Tibial nerve (tissue), 4 donors: ENCODE measurements at regions not wholly inside any gene's neighbourhood (a gene's known extent, or its start where the extent isn't known, plus 50 kb on each side); places are given as distances from the start of the nearest gene placed in this dataset.

ENCODE experiments used
- DNase-seq, 2 donors: peaks; one replicate each; pipeline ENCODE4 v3.0.0-alpha.2; 2019; ENCODE audit warnings: low spot score in 2 of 2
- H3K27ac ChIP-seq, 4 donors: fragments of 200-600 bp; sonication (generic) in 3 of 4; one replicate each; pipeline ENCODE4 v1.5.1; 2017 to 2019; ENCODE audit warnings: mild to moderate bottlenecking in 1 of 4
- H3K27me3 ChIP-seq, 2 donors: fragments of 200-600 bp; sonication (generic) in 1 of 2; one replicate each; pipeline versions ENCODE4 v1.5.1 to v1.6.0; 2017 to 2019
- H3K36me3 ChIP-seq, 3 donors: fragments of 200-600 bp; sonication (generic); one replicate each; pipeline ENCODE4 v1.5.1; 2018 to 2019
- H3K4me1 ChIP-seq, 4 donors: fragments of 200-600 bp; sonication (generic) in 3 of 4; one replicate each; pipeline ENCODE4 v1.5.1; 2017 to 2019
- H3K4me3 ChIP-seq, 4 donors: fragments of 200-600 bp; sonication (generic) in 3 of 4; one replicate each; pipeline ENCODE4 v1.5.1; 2017 to 2019; ENCODE audit warnings: mild to moderate bottlenecking in 1 of 4, moderate library complexity in 1 of 4
- H3K9me3 ChIP-seq, 4 donors: fragments of 200-600 bp; sonication (generic) in 3 of 4; one replicate each; pipeline ENCODE4 v1.5.1; 2017 to 2019
- EP300 ChIP-seq, 2 donors: sonication (generic); formaldehyde crosslinking; IDR thresholded peaks; one replicate each; pipeline ENCODE4 v1.6.1; 2017; ENCODE audit warnings: antibody characterized with exemption in 2 of 2, mild to moderate bottlenecking in 1 of 2
- POLR2A ChIP-seq, 2 donors: fragments of 450-650 bp; IDR thresholded peaks; one replicate each; pipeline ENCODE4 v1.6.1; 2017; ENCODE audit warnings: antibody characterized with exemption in 2 of 2, mild to moderate bottlenecking in 2 of 2, moderate library complexity in 2 of 2
- WGBS, 2 donors: methylation state at CpG; one replicate each; pipeline ENCODE4 v1.1.5; 2018; 5-methylcytosine and 5-hydroxymethylcytosine counted together
- TF ChIP-seq, protein P1 (sequence below), 5 experiments: fragments of 200-600 bp in 3 of 5; fragments of 450-650 bp in 2 of 5; sonication (generic) in 3 of 5; IDR thresholded peaks; one replicate each; pipeline ENCODE4 v1.5.1; 2016 to 2019; ENCODE audit warnings: antibody characterized with exemption in 5 of 5, mild to moderate bottlenecking in 3 of 5, moderate library complexity in 2 of 5

DNA sequence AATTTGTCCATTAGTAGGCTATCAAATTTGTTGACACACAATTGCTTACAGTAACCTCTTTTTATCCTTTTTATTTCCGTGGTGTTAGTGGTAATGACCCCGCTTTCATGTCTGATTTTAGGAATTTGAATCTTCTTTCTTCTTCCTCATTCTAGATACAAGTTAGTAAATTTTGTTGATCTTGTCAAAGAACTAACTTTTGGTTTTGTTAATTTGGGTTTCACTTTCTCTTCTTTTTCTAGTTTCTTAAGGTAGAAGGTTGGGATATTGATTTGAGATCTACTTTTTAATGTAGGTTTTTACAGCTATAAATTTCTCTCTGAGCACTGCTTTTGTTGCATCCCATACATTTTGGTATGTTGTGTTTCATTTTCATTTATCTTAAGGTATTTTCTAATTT is 53.3 kb upstream of the SLC7A1 start:
- Histone ChIP-seq H3K27ac (no peak overlapping the region), H3K4me1 (no peaks in the 10 kb centered on the region), H3K4me3 (no peak overlapping the region), H3K27me3 (no peaks in the 10 kb centered on the region), H3K9me3 (peaks cover 0 to 10% (median 0%) of the 10 kb centered on the region in 4 donors), H3K36me3 (no peaks in the 10 kb centered on the region)
- DNase-seq, result no peak
- no peak for TF ChIP-seq EP300 (IDR thresholded peaks at IDR 0.05)
- TF ChIP-seq, protein P1, sequence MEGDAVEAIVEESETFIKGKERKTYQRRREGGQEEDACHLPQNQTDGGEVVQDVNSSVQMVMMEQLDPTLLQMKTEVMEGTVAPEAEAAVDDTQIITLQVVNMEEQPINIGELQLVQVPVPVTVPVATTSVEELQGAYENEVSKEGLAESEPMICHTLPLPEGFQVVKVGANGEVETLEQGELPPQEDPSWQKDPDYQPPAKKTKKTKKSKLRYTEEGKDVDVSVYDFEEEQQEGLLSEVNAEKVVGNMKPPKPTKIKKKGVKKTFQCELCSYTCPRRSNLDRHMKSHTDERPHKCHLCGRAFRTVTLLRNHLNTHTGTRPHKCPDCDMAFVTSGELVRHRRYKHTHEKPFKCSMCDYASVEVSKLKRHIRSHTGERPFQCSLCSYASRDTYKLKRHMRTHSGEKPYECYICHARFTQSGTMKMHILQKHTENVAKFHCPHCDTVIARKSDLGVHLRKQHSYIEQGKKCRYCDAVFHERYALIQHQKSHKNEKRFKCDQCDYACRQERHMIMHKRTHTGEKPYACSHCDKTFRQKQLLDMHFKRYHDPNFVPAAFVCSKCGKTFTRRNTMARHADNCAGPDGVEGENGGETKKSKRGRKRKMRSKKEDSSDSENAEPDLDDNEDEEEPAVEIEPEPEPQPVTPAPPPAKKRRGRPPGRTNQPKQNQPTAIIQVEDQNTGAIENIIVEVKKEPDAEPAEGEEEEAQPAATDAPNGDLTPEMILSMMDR (IDR thresholded peaks at IDR 0.05), result no peak
- TF ChIP-seq POLR2A (IDR thresholded peaks at IDR 0.05), result no peak
- WGBS, 2 donors, result 87 to 91% methylated on average over 2 of the region's 2 CpGs
